Activated CD4-positive, alpha-beta T cell treated with anti-CD3 and anti-CD28 coated beads, Interleukin-10, Interleukin-2, amounts not matched to agents 100 ng/mL and 50 ng/mL, durations not matched to agents 16 hours and 8 hours (primary cell): ENCODE measurements at regions not wholly inside any gene's neighbourhood (a gene's known extent, or its start where the extent isn't known, plus 50 kb on each side); places are given as distances from the start of the nearest gene placed in this dataset.

ENCODE experiments used
- DNase-seq: peaks from one replicate; pipeline ENCODE4 v3.0.0-alpha.2; 2020

- DNase-seq, result no peak
Measured at GRCh38 chr1:207971331-207972219, 60.6 kb upstream of the CD34 start.

DNA sequence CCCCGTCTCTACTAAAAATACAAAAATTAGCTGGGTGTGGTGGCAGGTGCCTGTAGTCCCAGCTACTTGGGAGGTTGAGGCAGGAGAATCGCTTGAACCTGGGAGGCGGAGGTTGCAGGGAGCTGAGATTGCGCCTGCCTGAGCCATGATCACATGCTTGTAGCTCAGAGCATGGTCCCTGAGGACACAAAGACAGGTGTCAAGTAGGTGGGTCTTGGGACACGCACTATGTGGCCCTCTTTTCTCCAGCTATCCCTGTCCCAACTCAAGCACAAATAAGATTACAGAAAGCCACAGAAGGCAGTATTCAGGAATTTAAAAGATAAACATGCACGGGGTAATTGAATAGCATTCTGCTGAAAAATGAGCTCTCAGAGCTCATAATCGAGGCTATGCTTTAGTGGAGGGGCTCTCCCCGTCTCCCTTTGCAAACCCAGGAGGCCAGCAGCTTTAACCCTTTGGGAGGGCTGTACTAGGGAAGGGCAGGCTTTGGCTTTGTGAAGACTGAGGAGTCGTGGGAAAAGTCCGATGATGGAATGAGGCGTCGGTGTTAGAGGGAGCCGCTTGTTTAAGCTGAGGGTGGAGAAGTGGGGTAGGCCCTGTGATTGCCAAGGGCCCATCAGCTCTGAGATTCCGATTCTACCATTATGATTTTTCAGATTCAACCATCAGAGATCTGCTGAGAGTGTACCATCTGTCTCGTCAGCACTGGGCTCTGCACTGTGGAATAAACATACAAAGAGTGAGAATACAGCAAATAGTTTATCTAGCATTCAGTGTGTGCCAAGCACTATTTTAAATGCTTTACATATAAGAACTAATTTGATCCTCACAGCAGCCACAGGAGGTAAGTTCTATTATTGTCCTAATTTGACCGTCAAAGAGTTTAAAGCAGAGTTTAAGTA lies 59.7 kb upstream of the CD34 start:
- no peak for DNase-seq

GRCh38 chr1:207969528-207969927 lies 58.6 kb upstream of the CD34 start:
- DNase-seq, result no peak

DNA sequence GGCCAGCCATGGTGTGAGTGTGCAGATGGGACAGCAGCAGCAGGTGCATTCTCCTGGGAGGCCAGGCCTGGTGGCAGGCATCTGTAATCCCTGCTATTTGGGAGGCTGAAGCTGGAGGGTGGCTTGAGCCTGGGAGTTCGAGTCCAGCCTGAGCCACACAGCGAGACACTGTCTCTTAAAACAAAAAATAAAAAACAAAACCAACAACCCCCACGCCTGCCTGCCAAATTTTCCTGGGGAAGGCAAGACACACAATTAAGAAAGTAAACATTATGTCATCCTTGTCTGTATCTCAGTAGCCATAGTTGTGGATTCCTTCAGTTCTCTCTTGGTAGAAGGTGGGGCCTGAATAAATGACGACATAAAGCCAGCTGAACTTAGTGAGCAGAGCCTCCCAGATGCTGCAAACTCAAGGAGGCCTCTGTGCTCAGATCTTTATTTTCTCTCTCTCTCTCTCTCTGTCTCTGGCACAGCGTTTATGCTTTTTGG lies 57.6 kb upstream of the CD34 start:
- no peak for DNase-seq

- no peak for DNase-seq
Measured at GRCh38 chr1:207967703-207968102, 56.8 kb upstream of the CD34 start.

DNA sequence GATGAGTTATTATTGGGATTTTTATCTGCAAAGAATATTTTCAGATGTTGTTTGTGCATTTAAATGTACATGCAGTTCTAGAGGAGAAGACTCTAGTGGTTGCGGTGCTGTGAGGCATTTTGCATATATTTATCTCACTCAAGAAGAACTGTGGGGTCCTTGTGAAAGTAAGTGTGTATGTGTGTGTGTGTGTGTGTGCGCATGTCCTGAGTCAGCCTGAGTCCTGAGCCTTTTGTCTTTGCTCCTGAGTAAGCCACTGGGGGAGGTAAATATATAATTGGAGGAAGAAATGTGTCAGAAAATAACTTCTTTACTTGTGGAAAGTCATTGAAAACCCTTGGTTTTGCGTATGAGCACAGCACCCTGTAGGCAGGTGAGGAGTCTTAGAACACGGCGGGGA lies 55.6 kb upstream of the CD34 start:
- no peak for DNase-seq

DNA sequence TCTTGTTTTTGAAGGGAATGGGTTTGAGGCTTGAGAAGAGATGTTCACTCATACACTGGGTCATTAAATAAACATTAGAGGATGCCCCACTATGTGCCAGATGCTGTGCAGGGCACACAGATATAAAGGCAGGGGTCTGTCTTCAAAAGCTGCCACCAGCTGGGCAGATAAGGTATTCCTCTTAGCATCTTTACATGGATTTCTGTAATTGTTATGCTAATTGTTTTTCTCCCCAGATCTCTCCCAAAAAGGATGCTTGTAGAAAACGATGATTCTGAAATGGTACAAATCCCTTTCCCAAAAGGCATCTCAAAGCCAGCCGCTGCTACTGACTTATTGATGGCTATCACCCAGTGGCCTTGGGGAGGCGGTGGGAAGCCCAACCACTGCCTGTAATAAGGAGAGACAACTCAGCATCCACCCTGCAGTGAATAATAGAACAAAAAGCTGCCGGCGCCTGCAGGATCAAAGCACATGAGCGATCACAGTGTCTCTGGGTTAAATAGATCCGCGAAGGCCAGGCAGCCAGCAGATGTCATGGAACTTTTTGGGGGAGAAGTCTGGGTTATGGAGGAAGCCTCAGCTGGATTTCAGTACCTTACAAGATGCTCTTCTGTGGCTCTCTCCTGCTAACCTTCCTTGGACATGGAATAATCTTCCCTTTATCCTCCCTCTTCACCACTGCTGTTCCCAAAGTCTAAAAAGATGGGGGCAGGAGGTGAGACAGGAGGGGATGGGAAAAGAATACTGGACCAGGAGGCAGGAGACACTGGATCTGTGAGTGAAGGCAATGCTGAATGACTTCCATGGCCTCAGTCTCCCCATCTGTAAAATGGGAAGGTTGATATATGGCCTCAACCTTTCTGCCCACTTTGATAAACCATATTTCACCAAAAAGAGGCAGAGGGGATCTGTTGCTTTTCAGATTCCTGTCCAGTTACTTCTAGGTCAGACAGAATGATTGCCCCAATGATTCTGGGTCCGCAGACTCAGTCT lies 54.8 kb upstream of the CD34 start:
- DNase-seq, result no peak

- DNase-seq, result no peak
Measured at GRCh38 chr1:207964195-207964966, 53.5 kb upstream of the CD34 start.

DNA sequence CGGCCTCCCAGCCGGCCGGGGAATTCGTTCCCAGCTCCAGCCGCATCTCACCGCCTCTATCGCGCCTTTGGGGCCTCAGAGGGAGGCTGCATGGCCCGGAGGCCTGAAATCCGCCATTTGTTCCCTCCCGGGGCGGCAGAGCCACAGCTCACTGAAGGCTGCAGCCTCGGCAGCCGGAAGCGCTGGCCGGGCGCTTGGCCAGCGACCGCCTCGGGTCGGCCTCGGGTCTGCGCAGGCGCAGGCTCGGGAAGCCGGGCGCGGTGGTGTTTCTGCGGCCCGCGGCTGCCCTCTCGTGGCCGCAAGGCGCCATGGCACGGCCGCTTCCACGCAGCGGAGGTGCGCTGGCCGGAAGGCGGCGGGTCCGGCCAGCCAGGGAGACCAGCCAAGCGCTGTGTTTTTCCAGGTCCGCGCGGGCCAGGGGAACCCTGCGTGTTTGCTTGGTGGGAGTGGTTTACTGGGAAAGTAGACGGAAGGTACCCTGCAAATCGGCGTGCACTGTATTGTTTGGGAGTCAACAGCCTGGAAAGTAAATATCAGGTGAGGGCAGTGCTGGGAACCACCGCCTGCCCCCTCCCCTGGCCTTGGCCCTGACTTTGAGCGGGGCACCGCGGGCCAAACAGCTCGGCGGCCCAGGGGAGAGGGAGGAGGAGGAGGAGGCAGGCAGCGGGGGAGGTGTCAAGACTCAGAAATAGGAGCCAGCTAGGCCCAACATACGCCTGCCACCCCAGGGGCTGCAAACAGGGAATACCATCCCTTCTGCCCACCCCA lies 52.7 kb upstream of the CD34 start:
- peak; percentile 90 for DNase-seq

- DNase-seq, result no peak
Measured at GRCh38 chr1:207962716-207963426, 51.9 kb upstream of the CD34 start.
